H1 (cell line): ENCODE measurements at regions not wholly inside any gene's neighbourhood (a gene's known extent, or its start where the extent isn't known, plus 50 kb on each side); places are given as distances from the start of the nearest gene placed in this dataset.

Experiments used
- CTCF ChIA-PET: fragments of 300-600 bp; sonication (Branson Sonifier 250); formaldehyde crosslinking; loops from one replicate; lab custom pipeline; 2021; ENCODE audit not compliant: partially characterized antibody; lab: Charles Lee
- POLR2A ChIA-PET: fragments of 300-600 bp; sonication (Branson Sonifier 250); formaldehyde crosslinking; loops from one replicate; lab custom pipeline; 2021; ENCODE audit warnings: inconsistent platforms; ENCODE audit not compliant: partially characterized antibody; lab: Charles Lee
- DNase-seq, 2 experiments: peaks; one replicate each; pipeline versions ENCODE4 v3.0.0 to v3.0.0-alpha.2; 2010 to 2022; ENCODE audit warnings: low spot score in 2 of 2, low read depth in 1 of 2, mixed read lengths in 1 of 2
- FAIRE-seq: peaks from 2 replicates; lab custom pipeline; 2011; peaks lifted over from hg19 to GRCh38; lab: Jason Lieb, UNC
- H2AFZ ChIP-seq: 2 replicates; pipeline ENCODE4 v1.8.1; 2012; ENCODE audit warnings: low read length, inconsistent platforms
- H2AK5ac ChIP-seq: 2 replicates; pipeline ENCODE4 v1.6.1; 2013; ENCODE audit warnings: low read depth, low read length
- H2BK120ac ChIP-seq: replicated peaks from 2 replicates; pipeline ENCODE3; 2013; ENCODE audit warnings: low read depth, low read length, inconsistent platforms
- H2BK12ac ChIP-seq: 2 replicates; pipeline ENCODE4 v1.6.1; 2013; ENCODE audit warnings: low read depth, low read length
- H2BK15ac ChIP-seq: 2 replicates; pipeline ENCODE4 v1.6.1; 2013; ENCODE audit warnings: low read length
- H2BK20ac ChIP-seq: 2 replicates; pipeline ENCODE4 v1.6.1; 2013; ENCODE audit warnings: low read length
- H2BK5ac ChIP-seq: 2 replicates; pipeline ENCODE4 v1.6.1; 2013; ENCODE audit warnings: low read depth, low read length
- H3K14ac ChIP-seq: 2 replicates; pipeline ENCODE4 v1.6.1; 2013; ENCODE audit warnings: inconsistent platforms; ENCODE audit not compliant: insufficient read length
- H3K18ac ChIP-seq: 2 replicates; pipeline ENCODE4 v1.6.1; 2013; ENCODE audit warnings: low read length; ENCODE audit errors: extremely low read depth
- H3K23ac ChIP-seq: 2 replicates; pipeline ENCODE4 v1.6.1; 2013; ENCODE audit warnings: inconsistent platforms; ENCODE audit not compliant: insufficient read length
- H3K23me2 ChIP-seq: 2 replicates; pipeline ENCODE4 v1.6.1; 2013; ENCODE audit warnings: low read depth, low read length
- H3K27ac ChIP-seq: 2 replicates; pipeline ENCODE4 v1.6.1; 2011; ENCODE audit warnings: low read depth, low read length, inconsistent platforms
- H3K27me3 ChIP-seq, 4 experiments: replicated peaks in 1 of 4; 1 replicate in 1 of 4; 2 replicates in 3 of 4; pipeline versions ENCODE4 v1.6.1 to v1.8.1; 2011 to 2013; ENCODE audit warnings: low read length in 3 of 4, mild to moderate bottlenecking in 3 of 4, inconsistent platforms in 2 of 4, mixed read lengths in 2 of 4, moderate library complexity in 1 of 4; ENCODE audit not compliant: control insufficient read depth in 3 of 4, insufficient read depth in 3 of 4; ENCODE audit errors: extremely low read depth in 1 of 4
- H3K36me3 ChIP-seq, 4 experiments: 2 replicates each; pipeline versions ENCODE4 v1.6.1 to v1.8.1; 2011 to 2013; ENCODE audit warnings: mild to moderate bottlenecking in 4 of 4, low read length in 3 of 4, moderate library complexity in 2 of 4, control low read depth in 1 of 4, inconsistent platforms in 1 of 4; ENCODE audit not compliant: insufficient read depth in 4 of 4, control insufficient read depth in 2 of 4
- H3K4ac ChIP-seq: replicated peaks from 2 replicates; pipeline ENCODE3; 2013; ENCODE audit warnings: low read length, low read depth, mixed read lengths, inconsistent platforms; ENCODE audit not compliant: insufficient read length
- H3K4me1 ChIP-seq, 4 experiments: replicated peaks in 1 of 4; 1 replicate in 1 of 4; 2 replicates in 3 of 4; pipeline versions ENCODE4 v1.6.1 to v1.8.1; 2011 to 2013; ENCODE audit warnings: low read length in 3 of 4, inconsistent platforms in 2 of 4, mixed read lengths in 1 of 4; ENCODE audit not compliant: insufficient read depth in 4 of 4, control insufficient read depth in 3 of 4
- H3K4me2 ChIP-seq, 2 experiments: 2 replicates each; pipeline versions ENCODE4 v1.6.1 to v1.8.1; 2011 to 2013; ENCODE audit warnings: low read depth in 2 of 2, low read length in 2 of 2, control low read depth in 1 of 2, inconsistent platforms in 1 of 2, mild to moderate bottlenecking in 1 of 2; ENCODE audit not compliant: insufficient read depth in 1 of 2
- H3K4me3 ChIP-seq, 4 experiments: fragments of 200-600, 300-600 bp in 1 of 4; sonication (generic), shearing (Covaris generic), sonication (Bioruptor Twin) in 1 of 4; 2 replicates each; pipeline versions ENCODE4 v1.5.1 to v1.8.1; 2011 to 2016; ENCODE audit warnings: low read length in 4 of 4, low read depth in 3 of 4, control low read depth in 2 of 4, inconsistent platforms in 2 of 4, mild to moderate bottlenecking in 2 of 4, mixed read lengths in 1 of 4, moderate library complexity in 1 of 4; ENCODE audit not compliant: insufficient read depth in 2 of 4; ENCODE audit errors: extremely low read depth in 1 of 4
- H3K56ac ChIP-seq: replicated peaks from 2 replicates; pipeline ENCODE3; 2013; ENCODE audit warnings: low read depth, mild to moderate bottlenecking, mixed read lengths, low read length, inconsistent platforms; ENCODE audit not compliant: insufficient read length
- H3K79me1 ChIP-seq: 2 replicates; pipeline ENCODE4 v1.6.1; 2013; ENCODE audit warnings: low read depth, low read length, control low read depth
- H3K79me2 ChIP-seq, 2 experiments: 2 replicates each; pipeline versions ENCODE4 v1.6.1 to v1.8.1; 2012 to 2013; ENCODE audit warnings: low read length in 2 of 2, mild to moderate bottlenecking in 2 of 2, inconsistent platforms in 1 of 2; ENCODE audit not compliant: insufficient read depth in 2 of 2, control insufficient read depth in 1 of 2
- H3K9ac ChIP-seq, 4 experiments: replicated peaks in 1 of 4; 1 replicate in 1 of 4; 2 replicates in 3 of 4; pipeline versions ENCODE4 v1.6.1 to v1.8.1; 2011 to 2013; ENCODE audit warnings: low read depth in 3 of 4, low read length in 3 of 4, control low read depth in 2 of 4, mild to moderate bottlenecking in 2 of 4, moderate library complexity in 2 of 4, inconsistent platforms in 1 of 4; ENCODE audit errors: extremely low read depth in 1 of 4
- H3K9me3 ChIP-seq, 2 experiments: 2 replicates each; pipeline versions ENCODE4 v1.6.1 to v1.8.1; 2012 to 2013; ENCODE audit warnings: mild to moderate bottlenecking in 2 of 2, moderate library complexity in 2 of 2, control low read depth in 1 of 2, inconsistent platforms in 1 of 2, low read depth in 1 of 2, low read length in 1 of 2, mixed read lengths in 1 of 2; ENCODE audit not compliant: insufficient read depth in 2 of 2
- H4K20me1 ChIP-seq, 2 experiments: replicated peaks in 1 of 2; 2 replicates each; pipeline versions ENCODE3 to v1.8.1; 2011 to 2013; ENCODE audit warnings: inconsistent platforms in 2 of 2, low read length in 2 of 2, mild to moderate bottlenecking in 1 of 2; ENCODE audit not compliant: insufficient read depth in 2 of 2, control insufficient read depth in 1 of 2
- H4K5ac ChIP-seq: 2 replicates; pipeline ENCODE4 v1.6.1; 2013; ENCODE audit warnings: low read length, low read depth, mixed read lengths, inconsistent platforms; ENCODE audit not compliant: insufficient read length
- H4K8ac ChIP-seq: 2 replicates; pipeline ENCODE4 v1.8.0; 2013; ENCODE audit warnings: mild to moderate bottlenecking, moderate library complexity, low read length, inconsistent platforms; ENCODE audit not compliant: insufficient read depth; ENCODE audit errors: extremely low read depth
- H4K91ac ChIP-seq: replicated peaks from 2 replicates; pipeline ENCODE3; 2013; ENCODE audit warnings: low read length, mixed read lengths, inconsistent platforms; ENCODE audit not compliant: insufficient read length
- CHD2 ChIP-seq: IDR thresholded peaks from 2 replicates; pipeline ENCODE4 v1.6.1; 2012; ENCODE audit warnings: low read length, improper control_type of control experiment
- SIRT6 ChIP-seq: IDR thresholded peaks from one replicate; pipeline ENCODE4 v1.7.1; 2012; ENCODE audit warnings: low read length, inconsistent platforms
- SIX5 ChIP-seq: IDR thresholded peaks from 2 replicates; pipeline ENCODE4 v1.6.1; 2011; ENCODE audit warnings: mild to moderate bottlenecking, low read depth, low read length
- TCF12 ChIP-seq: IDR thresholded peaks from 2 replicates; pipeline ENCODE4 v1.6.1; 2011; ENCODE audit warnings: low read depth, mild to moderate bottlenecking, low read length
- TF ChIP-seq, protein P1 (sequence below): IDR thresholded peaks from 2 replicates; pipeline ENCODE4 v1.6.1; 2012; ENCODE audit warnings: low read length, inconsistent platforms
- TF ChIP-seq, protein P2 (sequence below): IDR thresholded peaks from 2 replicates; pipeline ENCODE4 v1.6.1; 2012; ENCODE audit warnings: inconsistent platforms
- TF ChIP-seq, protein P3 (sequence below), 3 experiments: IDR thresholded peaks; 1 replicate in 2 of 3; 2 replicates in 1 of 3; pipeline versions ENCODE4 v1.5.1 to v1.6.1; 2011; ENCODE audit warnings: low read length in 3 of 3, mild to moderate bottlenecking in 3 of 3, inconsistent platforms in 2 of 3, low read depth in 1 of 3, moderate library complexity in 1 of 3; ENCODE audit not compliant: insufficient read depth in 1 of 3; ENCODE audit errors: control extremely low read depth in 1 of 3

DNA sequence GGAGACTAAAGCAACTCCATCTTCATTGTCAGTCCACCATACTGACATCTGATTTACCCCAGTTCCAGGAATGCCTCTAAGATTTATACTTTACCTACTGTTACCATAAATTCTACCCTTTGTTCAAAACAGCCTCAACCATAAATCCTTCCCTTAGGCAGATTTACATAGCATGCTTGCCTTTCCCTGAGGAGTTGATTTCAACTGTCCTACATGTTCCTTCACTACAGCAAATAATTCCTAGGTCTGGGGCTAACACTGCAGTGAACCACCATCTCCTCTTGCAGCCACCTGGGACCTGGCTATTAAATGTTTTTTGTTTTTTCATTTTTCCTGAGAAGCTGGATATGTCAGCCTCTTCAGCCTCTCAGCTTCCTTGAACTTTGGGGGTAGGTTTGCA lies 166.9 kb upstream of the PDE4D start:
- no peak for DNase-seq
- Histone ChIP-seq H3K23me2 (no peaks in the 10 kb centered on the region), H2BK5ac (no peak overlapping the region), H4K8ac (no peak overlapping the region), H2AK5ac (no peak overlapping the region), H2AFZ (no peak overlapping the region), H4K91ac (no peak overlapping the region), H3K4me1 (no peaks in the 10 kb centered on the region), H3K36me3 (no peaks in the 10 kb centered on the region), H3K9ac (no peak overlapping the region), H2BK20ac (no peak overlapping the region), H3K9me3 (no peaks in the 10 kb centered on the region), H3K4me2 (no peak overlapping the region), H2BK15ac (no peak overlapping the region), H3K27me3 (no peaks in the 10 kb centered on the region), H3K4me3 (no peak overlapping the region), H4K5ac (no peak overlapping the region), H2BK12ac (no peak overlapping the region), H2BK120ac (no peak overlapping the region), H3K27ac (no peak overlapping the region), H3K56ac (no peak overlapping the region), H3K18ac (no peak overlapping the region), H4K20me1 (no peaks in the 10 kb centered on the region), H3K4ac (no peak overlapping the region), H3K14ac (no peak overlapping the region), H3K79me2 (no peaks in the 10 kb centered on the region), H3K23ac (no peak overlapping the region), H3K79me1 (no peaks in the 10 kb centered on the region)
- TF ChIP-seq, protein P1, sequence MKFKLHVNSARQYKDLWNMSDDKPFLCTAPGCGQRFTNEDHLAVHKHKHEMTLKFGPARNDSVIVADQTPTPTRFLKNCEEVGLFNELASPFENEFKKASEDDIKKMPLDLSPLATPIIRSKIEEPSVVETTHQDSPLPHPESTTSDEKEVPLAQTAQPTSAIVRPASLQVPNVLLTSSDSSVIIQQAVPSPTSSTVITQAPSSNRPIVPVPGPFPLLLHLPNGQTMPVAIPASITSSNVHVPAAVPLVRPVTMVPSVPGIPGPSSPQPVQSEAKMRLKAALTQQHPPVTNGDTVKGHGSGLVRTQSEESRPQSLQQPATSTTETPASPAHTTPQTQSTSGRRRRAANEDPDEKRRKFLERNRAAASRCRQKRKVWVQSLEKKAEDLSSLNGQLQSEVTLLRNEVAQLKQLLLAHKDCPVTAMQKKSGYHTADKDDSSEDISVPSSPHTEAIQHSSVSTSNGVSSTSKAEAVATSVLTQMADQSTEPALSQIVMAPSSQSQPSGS: no peak
- TF ChIP-seq, protein P2, sequence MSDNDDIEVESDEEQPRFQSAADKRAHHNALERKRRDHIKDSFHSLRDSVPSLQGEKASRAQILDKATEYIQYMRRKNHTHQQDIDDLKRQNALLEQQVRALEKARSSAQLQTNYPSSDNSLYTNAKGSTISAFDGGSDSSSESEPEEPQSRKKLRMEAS: no peak
- TF ChIP-seq CHD2 (no peak), SIRT6 (no peak), TCF12 (no peak), SIX5 (no peak)
- TF ChIP-seq, protein P3, sequence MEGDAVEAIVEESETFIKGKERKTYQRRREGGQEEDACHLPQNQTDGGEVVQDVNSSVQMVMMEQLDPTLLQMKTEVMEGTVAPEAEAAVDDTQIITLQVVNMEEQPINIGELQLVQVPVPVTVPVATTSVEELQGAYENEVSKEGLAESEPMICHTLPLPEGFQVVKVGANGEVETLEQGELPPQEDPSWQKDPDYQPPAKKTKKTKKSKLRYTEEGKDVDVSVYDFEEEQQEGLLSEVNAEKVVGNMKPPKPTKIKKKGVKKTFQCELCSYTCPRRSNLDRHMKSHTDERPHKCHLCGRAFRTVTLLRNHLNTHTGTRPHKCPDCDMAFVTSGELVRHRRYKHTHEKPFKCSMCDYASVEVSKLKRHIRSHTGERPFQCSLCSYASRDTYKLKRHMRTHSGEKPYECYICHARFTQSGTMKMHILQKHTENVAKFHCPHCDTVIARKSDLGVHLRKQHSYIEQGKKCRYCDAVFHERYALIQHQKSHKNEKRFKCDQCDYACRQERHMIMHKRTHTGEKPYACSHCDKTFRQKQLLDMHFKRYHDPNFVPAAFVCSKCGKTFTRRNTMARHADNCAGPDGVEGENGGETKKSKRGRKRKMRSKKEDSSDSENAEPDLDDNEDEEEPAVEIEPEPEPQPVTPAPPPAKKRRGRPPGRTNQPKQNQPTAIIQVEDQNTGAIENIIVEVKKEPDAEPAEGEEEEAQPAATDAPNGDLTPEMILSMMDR (IDR thresholded peaks at IDR 0.05; ENCODE audit: control extremely low read depth in 1 of 3, insufficient read depth in 1 of 3, low read depth in 1 of 3, low read length in 3 of 3): no peak
- POLR2A ChIA-PET: no interaction called here
- no peak for FAIRE-seq
- CTCF ChIA-PET: interaction anchor here (0.8 kb wide), 1 partner anchor 21 kb away, joined by 3 read pairs; no protein-coding TSS in a partner anchor
